ENCODE measurements at regions not wholly inside any gene's neighbourhood (a gene's known extent, or its start where the extent isn't known, plus 50 kb on each side); places are given as distances from the start of the nearest gene placed in this dataset.

GRCh38 chr6:14333556-14334305, 216.2 kb downstream of the CD83 start:
- no peak for FAIRE-seq

- FAIRE-seq, result no peak
Observed at GRCh38 chr6:14335071-14335470, 217.5 kb downstream of the CD83 start.

- FAIRE-seq, result no peak
Observed at GRCh38 chr6:14337152-14337551, 219.6 kb downstream of the CD83 start.

GRCh38 chr6:14339172-14339571, 221.6 kb downstream of the CD83 start:
- no peak for FAIRE-seq

- FAIRE-seq, result no peak
Observed at GRCh38 chr6:14339711-14340584, 222.4 kb downstream of the CD83 start.

- FAIRE-seq, result no peak
Observed at GRCh38 chr6:14344486-14344885, 226.9 kb downstream of the CD83 start.

GRCh38 chr6:14348389-14348788, 230.8 kb downstream of the CD83 start:
- no peak for FAIRE-seq

GRCh38 chr6:14349507-14349906, 231.9 kb downstream of the CD83 start:
- FAIRE-seq, result no peak

- no peak for FAIRE-seq
Observed at GRCh38 chr6:14350210-14350609, 232.6 kb downstream of the CD83 start.

- FAIRE-seq, result no peak
Observed at GRCh38 chr6:14353281-14353680, 235.7 kb downstream of the CD83 start.

GRCh38 chr6:14353798-14354197, 236.2 kb downstream of the CD83 start:
- FAIRE-seq, result no peak

GRCh38 chr6:14354919-14355572, 237.5 kb downstream of the CD83 start:
- no peak for FAIRE-seq

- FAIRE-seq, result no peak
Observed at GRCh38 chr6:14359438-14359837, 241.9 kb downstream of the CD83 start.

- FAIRE-seq, result no peak
Observed at GRCh38 chr6:14360565-14360964, 243.0 kb downstream of the CD83 start.

GRCh38 chr6:14361297-14361696, 243.7 kb downstream of the CD83 start:
- FAIRE-seq, result no peak

- no peak for FAIRE-seq
Observed at GRCh38 chr6:14361956-14362587, 244.5 kb downstream of the CD83 start.

GRCh38 chr6:14364370-14364769, 246.8 kb downstream of the CD83 start:
- FAIRE-seq, result no peak

- no peak for FAIRE-seq
Observed at GRCh38 chr6:14365393-14365792, 247.8 kb downstream of the CD83 start.

GRCh38 chr6:14366315-14366714, 248.7 kb downstream of the CD83 start:
- FAIRE-seq, result no peak

GRCh38 chr6:14366872-14367271, 249.3 kb downstream of the CD83 start:
- FAIRE-seq, result no peak

- no peak for FAIRE-seq
Observed at GRCh38 chr6:14367296-14367695, 249.7 kb downstream of the CD83 start.

GRCh38 chr6:14369717-14370116, 252.1 kb downstream of the CD83 start:
- FAIRE-seq, result no peak

- no peak for FAIRE-seq
Observed at GRCh38 chr6:14371530-14371929, 254.0 kb downstream of the CD83 start.
